ENCODE measurements at regions not wholly inside any gene's neighbourhood (a gene's known extent, or its start where the extent isn't known, plus 50 kb on each side); places are given as distances from the start of the nearest gene placed in this dataset.

GRCh38 chr3:115513416-115513800 lies 109.9 kb upstream of the GAP43 start:
- CTCF ChIA-PET: no interaction called here
- Histone ChIP-seq H3K4me1 (no peaks in the 10 kb centered on the region), H3K9me3 (no peaks in the 10 kb centered on the region), H3K36me3 (ENCODE audit: control insufficient read depth, insufficient read depth, low read length) (no peaks in the 10 kb centered on the region), H3K4me3 (ENCODE audit: low read depth, low read length) (no peak overlapping the region), H3K27me3 (replicated peaks; ENCODE audit: control insufficient read depth, insufficient read depth, low read length) (no peaks in the 10 kb centered on the region)
- TF ChIP-seq CTCF (IDR thresholded peaks at IDR 0.05; ENCODE audit: insufficient read depth in 1 of 2, low read depth in 1 of 2, low read length in 1 of 2, severe bottlenecking in 1 of 2, unreplicated experiment in 1 of 2): no peak
- H3K9me3 Mint-ChIP-seq (ENCODE audit: unreplicated experiment): no peaks in the 10 kb centered on the region
- no peak overlapping the region for H3K27ac Mint-ChIP-seq (ENCODE audit: unreplicated experiment)
- POLR2A ChIA-PET: no interaction called here
- no TSS peak for BruUV-seq (replicated peaks)
- H3K36me3 Mint-ChIP-seq (ENCODE audit: insufficient read depth, unreplicated experiment): no peaks in the 10 kb centered on the region
- no peak overlapping the region for H3K4me3 Mint-ChIP-seq (ENCODE audit: unreplicated experiment)
- intact Hi-C loops (cut with micrococcal nuclease; ENCODE audit: unreplicated experiment): no loop called here
- DNase-seq: no peak
- H3K27me3 Mint-ChIP-seq (ENCODE audit: insufficient read depth, unreplicated experiment): peaks cover 25% of the 10 kb centered on the region
- no peaks in the 10 kb centered on the region for H3K4me1 Mint-ChIP-seq (ENCODE audit: low read depth, unreplicated experiment)

GRCh38 chr3:115517457-115518050 lies 105.8 kb upstream of the GAP43 start:
- H3K4me3 ChIP-seq (ENCODE audit: low read depth, low read length): no peak overlapping the region
- no peak for TF ChIP-seq CTCF (IDR thresholded peaks at IDR 0.05; ENCODE audit: insufficient read depth in 1 of 2, low read depth in 1 of 2, low read length in 1 of 2, severe bottlenecking in 1 of 2, unreplicated experiment in 1 of 2)
- no TSS peak for BruUV-seq (replicated peaks)
- H3K27me3 ChIP-seq (replicated peaks; ENCODE audit: control insufficient read depth, insufficient read depth, low read length): no peaks in the 10 kb centered on the region; the same call in 1 of the 2 replicates
- Mint-ChIP-seq H3K4me1 (ENCODE audit: low read depth, unreplicated experiment) (no peaks in the 10 kb centered on the region), H3K4me3 (ENCODE audit: unreplicated experiment) (no peak overlapping the region), H3K9me3 (ENCODE audit: unreplicated experiment) (no peaks in the 10 kb centered on the region), H3K27me3 (ENCODE audit: insufficient read depth, unreplicated experiment) (peaks cover 14% of the 10 kb centered on the region), H3K36me3 (ENCODE audit: insufficient read depth, unreplicated experiment) (no peaks in the 10 kb centered on the region), H3K27ac (ENCODE audit: unreplicated experiment) (no peak overlapping the region)
- no peaks in the 10 kb centered on the region for H3K36me3 ChIP-seq (ENCODE audit: control insufficient read depth, insufficient read depth, low read length)
- H3K4me1 ChIP-seq: no peaks in the 10 kb centered on the region
- POLR2A ChIA-PET: no interaction called here
- CTCF ChIA-PET: no interaction called here
- no peak for DNase-seq
- intact Hi-C loops (cut with micrococcal nuclease; ENCODE audit: unreplicated experiment): no loop called here
- H3K9me3 ChIP-seq: no peaks in the 10 kb centered on the region

GRCh38 chr3:115518100-115518852 lies 105.0 kb upstream of the GAP43 start:
- Mint-ChIP-seq H3K4me3 (ENCODE audit: unreplicated experiment) (no peak overlapping the region), H3K27ac (ENCODE audit: unreplicated experiment) (no peak overlapping the region), H3K36me3 (ENCODE audit: insufficient read depth, unreplicated experiment) (no peaks in the 10 kb centered on the region), H3K4me1 (ENCODE audit: low read depth, unreplicated experiment) (no peaks in the 10 kb centered on the region), H3K27me3 (ENCODE audit: insufficient read depth, unreplicated experiment) (peaks cover 13% of the 10 kb centered on the region), H3K9me3 (ENCODE audit: unreplicated experiment) (no peaks in the 10 kb centered on the region)
- DNase-seq: no peak
- no peak for TF ChIP-seq CTCF (IDR thresholded peaks at IDR 0.05; ENCODE audit: insufficient read depth in 1 of 2, low read depth in 1 of 2, low read length in 1 of 2, severe bottlenecking in 1 of 2, unreplicated experiment in 1 of 2)
- no peaks in the 10 kb centered on the region for H3K36me3 ChIP-seq (ENCODE audit: control insufficient read depth, insufficient read depth, low read length)
- POLR2A ChIA-PET: no interaction called here
- H3K9me3 ChIP-seq: no peaks in the 10 kb centered on the region
- CTCF ChIA-PET: no interaction called here
- H3K4me3 ChIP-seq (ENCODE audit: low read depth, low read length): no peak overlapping the region
- intact Hi-C loops (cut with micrococcal nuclease; ENCODE audit: unreplicated experiment): no loop called here
- no peaks in the 10 kb centered on the region; the same call in 1 of the 2 replicates for H3K27me3 ChIP-seq (replicated peaks; ENCODE audit: control insufficient read depth, insufficient read depth, low read length)
- no TSS peak for BruUV-seq (replicated peaks)
- H3K4me1 ChIP-seq: no peaks in the 10 kb centered on the region
